Heart right ventricle (tissue), 16 donors: ENCODE measurements at regions not wholly inside any gene's neighbourhood (a gene's known extent, or its start where the extent isn't known, plus 50 kb on each side); places are given as distances from the start of the nearest gene placed in this dataset.
A peak's percentile ranks its signal among the peaks of the same experiment; 100 is the strongest.

Experiments
- ATAC-seq, 8 donors: fragments of 200-7000 bp; cut with Tn5 transposase; one replicate each; pipeline ENCODE4 v1.9.1; 2020; ENCODE audit warnings: mild to moderate bottlenecking in 8 of 8, moderate library complexity in 8 of 8, moderate number of reproducible peaks in 1 of 8
- DNase-seq, 2 donors: peaks; one replicate each; pipeline ENCODE4 v3.0.0-alpha.2; 2020
- H3K27ac ChIP-seq, 10 donors: fragments of 200-600 bp; sonication (generic) in 2 of 10; one replicate each; pipeline versions ENCODE4 v1.5.0 to v1.8.0; 2020 to 2022; ENCODE audit warnings: mild to moderate bottlenecking in 3 of 10
- H3K27me3 ChIP-seq, 7 donors: fragments of 200-600 bp; one replicate each; pipeline ENCODE4 v1.8.0; 2021 to 2022; ENCODE audit warnings: mild to moderate bottlenecking in 2 of 7
- H3K36me3 ChIP-seq, 9 donors: fragments of 200-600 bp; sonication (generic) in 1 of 9; one replicate each; pipeline versions ENCODE4 v1.5.0 to v1.8.0; 2020 to 2022; ENCODE audit warnings: mild to moderate bottlenecking in 2 of 9
- H3K4me1 ChIP-seq, 9 donors: fragments of 200-600 bp; sonication (generic) in 1 of 9; one replicate each; pipeline versions ENCODE4 v1.5.0 to v1.8.0; 2020 to 2022; ENCODE audit warnings: mild to moderate bottlenecking in 4 of 9
- H3K4me3 ChIP-seq, 10 donors: fragments of 200-600 bp; sonication (generic) in 2 of 10; one replicate each; pipeline versions ENCODE4 v1.5.0 to v1.8.0; 2020 to 2022; ENCODE audit warnings: mild to moderate bottlenecking in 7 of 10, moderate library complexity in 2 of 10
- H3K9me3 ChIP-seq, 11 donors: fragments of 200-600 bp in 10 of 11; sonication (generic) in 2 of 11; one replicate each; pipeline versions ENCODE4 v1.5.0 to v1.8.0; 2013 to 2022; ENCODE audit warnings: mild to moderate bottlenecking in 2 of 11, control low read depth in 1 of 11, moderate library complexity in 1 of 11
- CTCF ChIP-seq, 9 donors: fragments of 200-600 bp; sonication (generic) in 2 of 9; IDR thresholded peaks; one replicate each; pipeline versions ENCODE4 v1.5.0 to v1.8.0; 2021 to 2022; ENCODE audit warnings: antibody characterized with exemption in 9 of 9, mild to moderate bottlenecking in 5 of 9, moderate library complexity in 1 of 9
- WGBS, 2 donors: extraction: QIAGEN DNeasy Blood & Tissue Kit; methylation state at CpG; one replicate each; pipeline ENCODE4 v1.1.7; 2013; ENCODE audit warnings: inconsistent platforms in 1 of 2; 5-methylcytosine and 5-hydroxymethylcytosine counted together
- intact Hi-C, 10 donors: fragments of 100-400 bp; cut with DNase I; formaldehyde crosslinking; loops; one replicate each; pipeline versions ENCODE4 v1.11.1 to v1.14.2; 2022
- donor health status: Arrhythmogenic right ventricular cardiomyopathy.
- donor health status: ischemic (EF 13 %, LVEDD 7.1; RV severe dilation, severe dysfunction).
- donor health status: healthy with polysubstance abuse.
- donor health status: DM: no; HTN: yes; CAD: no.
- donor health status: DM: no; HTN: no; CAD: no.
- donor health status: ischemic (EF 25% LVEDD 6.9; RV normal size, moderate dysfunction).
- donor health status: ischemic (EF 25% LVEDD 5.7; RV mildly dilated, moderate dysfunction).
- donor health status: healthy.
- donor health status: DM: yes; HTN: yes; CAD: no.
- donor health status: Ischemic cardiomyopathy.
- donor health status: ischemic (EF 35%, LVEDD 5.7; RV mildly dilated, moderate dysfunction).
- donor health status: nonischemic (EF 11% LVEDD 7.7; RV severe dilation, severe dysfunction).
- donor health status: DM: yes; HTN: yes; CAD: no.
- donor health status: PGD.
- donor health status: ischemic (EF 29% LVEDD 5.4; RV normal size, mild dysfunction).
- donor health status: nonischemic (EF 23%, LVEDD 6.1; RV moderate dilation, normal function).

- ATAC-seq: peak in 4 of 8 donors; percentile 14 to 39 (median 24)
These were observed 249.7 kb upstream of the AVPR1A start for GRCh38 chr12:63400718-63401117.

DNA sequence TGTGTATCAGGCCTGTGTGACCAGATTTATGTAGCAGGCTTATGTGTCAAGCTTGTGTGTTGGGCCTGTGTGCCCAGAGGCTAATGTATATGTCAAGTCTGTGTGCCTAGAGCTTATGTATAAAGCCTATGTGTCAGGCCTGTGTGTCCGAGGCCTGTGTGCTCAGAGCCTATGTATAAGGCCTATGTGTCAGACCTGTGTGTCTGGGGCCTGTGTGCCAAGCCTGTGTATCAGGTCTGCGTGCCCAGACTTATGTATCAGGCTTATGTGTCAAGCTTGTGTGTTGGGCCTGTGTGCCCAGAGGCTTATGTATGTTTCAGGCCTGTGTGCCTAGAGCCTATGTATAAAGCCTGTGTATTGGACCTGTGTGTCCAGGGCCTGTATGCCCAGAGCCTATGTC, 249.3 kb upstream of the AVPR1A start:
- no peak overlapping the region for H3K4me3 ChIP-seq
- WGBS, 2 donors: 99 to 100% methylated on average over 2 of the region's 2 CpGs
- intact Hi-C loops: no loop called here
- DNase-seq (no peak), ATAC-seq (no peak)
- no peaks in the 10 kb centered on the region for H3K36me3 ChIP-seq
- peaks cover 0 to 20% (median 0%) of the 10 kb centered on the region in 9 donors for H3K4me1 ChIP-seq
- peaks cover 0 to 1% (median 0%) of the 10 kb centered on the region in 11 donors for H3K9me3 ChIP-seq
- no peak for TF ChIP-seq CTCF (IDR thresholded peaks at IDR 0.05)
- H3K27ac ChIP-seq: no peak overlapping the region
- no peaks in the 10 kb centered on the region for H3K27me3 ChIP-seq

More at GRCh38 chr12:63400718-63401117, 249.7 kb upstream of the AVPR1A start:
- no peak overlapping the region for H3K27ac ChIP-seq
- H3K36me3 ChIP-seq: no peaks in the 10 kb centered on the region
- peaks cover 0 to 5% (median 0%) of the 10 kb centered on the region in 11 donors for H3K9me3 ChIP-seq
- WGBS, 2 donors: 46 to 62% methylated on average over 3 of the region's 3 CpGs
- intact Hi-C loops: no loop called here
- H3K27me3 ChIP-seq: no peaks in the 10 kb centered on the region
- no peak overlapping the region for H3K4me3 ChIP-seq
- TF ChIP-seq CTCF (IDR thresholded peaks at IDR 0.05): no peak
- DNase-seq: no peak
- peaks cover 0 to 20% (median 0%) of the 10 kb centered on the region in 9 donors for H3K4me1 ChIP-seq

DNA sequence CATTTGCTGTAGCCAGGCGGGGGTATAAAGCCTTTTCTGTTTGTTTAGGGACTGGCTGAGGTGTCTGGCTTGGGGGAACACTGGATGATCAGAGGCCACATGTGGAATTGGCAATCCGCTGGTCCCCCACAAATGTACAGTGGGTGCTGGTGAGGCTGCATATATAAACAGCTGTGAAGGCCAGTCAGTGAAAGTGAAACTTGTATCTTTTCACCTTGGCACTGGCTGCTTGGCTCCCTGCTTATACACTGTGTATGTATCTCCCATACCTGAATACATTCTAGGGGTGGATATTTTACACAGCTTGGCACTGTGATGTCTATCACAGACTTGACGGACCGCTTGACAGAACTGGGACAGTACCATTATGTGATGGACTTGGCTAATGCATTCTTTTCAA, 246.8 kb upstream of the AVPR1A start:
- 94 to 97% methylated on average over 4 of the region's 4 CpGs for whole genome bisulfite sequencing, 2 donors

GRCh38 chr12:63396135-63396534, 245.1 kb upstream of the AVPR1A start:
- intact Hi-C loops: no loop called here
- TF ChIP-seq CTCF (IDR thresholded peaks at IDR 0.05): no peak
- H3K27me3 ChIP-seq: no peaks in the 10 kb centered on the region
- H3K27ac ChIP-seq: no peak overlapping the region
- WGBS, 2 donors: 96 to 100% methylated on average over 3 of the region's 3 CpGs
- no peaks in the 10 kb centered on the region for H3K9me3 ChIP-seq
- H3K36me3 ChIP-seq: no peaks in the 10 kb centered on the region
- peaks cover 0 to 3% (median 0%) of the 10 kb centered on the region in 9 donors for H3K4me1 ChIP-seq
- ATAC-seq (no peak), DNase-seq (no peak)
- no peak overlapping the region for H3K4me3 ChIP-seq

More for the DNA sequence above, 246.8 kb upstream of the AVPR1A start:
- H3K27ac ChIP-seq: no peak overlapping the region
- H3K4me3 ChIP-seq: no peak overlapping the region
- H3K4me1 ChIP-seq: peaks cover 0 to 3% (median 0%) of the 10 kb centered on the region in 9 donors
- no peaks in the 10 kb centered on the region for H3K27me3 ChIP-seq
- ATAC-seq (no peak), DNase-seq (no peak)
- no peaks in the 10 kb centered on the region for H3K9me3 ChIP-seq
- no peak for TF ChIP-seq CTCF (IDR thresholded peaks at IDR 0.05)
- H3K36me3 ChIP-seq: no peaks in the 10 kb centered on the region
- intact Hi-C loops: no loop called here
